ENCODE measurements at regions not wholly inside any gene's neighbourhood (a gene's known extent, or its start where the extent isn't known, plus 50 kb on each side); places are given as distances from the start of the nearest gene placed in this dataset.
"Not testable (repeated sequence)": the region's sequence is repeated elsewhere in the genome, so short reads cannot be mapped to it uniquely, and the experiment has no call there.

DNA sequence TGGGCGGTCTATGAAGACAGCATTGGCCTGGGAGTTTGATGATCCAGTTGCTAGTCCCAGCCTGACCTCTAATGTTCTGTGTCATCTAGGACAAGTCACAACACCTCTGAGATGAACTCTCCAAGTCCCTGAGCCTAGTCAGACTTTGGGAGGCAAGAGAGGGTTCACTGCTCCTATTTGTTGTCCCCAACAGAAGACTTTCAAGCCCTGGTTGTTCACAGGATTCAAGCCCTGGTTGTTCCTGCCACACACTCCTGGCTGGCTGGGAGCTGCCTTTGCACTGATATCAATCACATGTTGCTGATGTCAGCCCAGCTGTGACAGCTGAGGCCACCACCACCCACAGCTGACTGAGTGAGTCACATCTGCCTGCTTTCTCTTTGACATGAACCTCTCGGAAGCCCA, 253.2 kb upstream of the RASGEF1B start:
- no peak for DNase-seq (ENCODE audit: low read depth, low spot score)
- H3K9me3 ChIP-seq (ENCODE audit: control insufficient read depth, insufficient read depth, low read length), result no peaks in the 10 kb centered on the region
- POLR2A ChIA-PET, result no interaction called here

GRCh38 chr4:81723927-81724587, 252.3 kb upstream of the RASGEF1B start:
- no peaks in the 10 kb centered on the region for H3K27me3 ChIP-seq (ENCODE audit: control insufficient read depth, insufficient read depth, low read length)
- ChIA-PET CTCF (no interaction called here), POLR2A (no interaction called here)
- no peak for DNase-seq (ENCODE audit: low read depth, low spot score)
- H3K4me3 ChIP-seq (ENCODE audit: low read depth, low read length), result no peak overlapping the region
- no peaks in the 10 kb centered on the region for H3K9me3 ChIP-seq (ENCODE audit: control insufficient read depth, insufficient read depth, low read length)
- H3K27ac ChIP-seq (ENCODE audit: low read depth, low read length), result no peak overlapping the region
- no peak for TF ChIP-seq CTCF (IDR thresholded peaks at IDR 0.05; ENCODE audit: low read depth, low read length)

More for the DNA sequence above, 253.2 kb upstream of the RASGEF1B start:
- Histone ChIP-seq H3K4me3 (ENCODE audit: low read depth, low read length) (no peak overlapping the region), H3K27me3 (ENCODE audit: control insufficient read depth, insufficient read depth, low read length) (no peaks in the 10 kb centered on the region), H3K27ac (ENCODE audit: low read depth, low read length) (no peak overlapping the region)
- CTCF ChIA-PET, result no interaction called here
- TF ChIP-seq CTCF (IDR thresholded peaks at IDR 0.05; ENCODE audit: low read depth, low read length), result no peak

DNA sequence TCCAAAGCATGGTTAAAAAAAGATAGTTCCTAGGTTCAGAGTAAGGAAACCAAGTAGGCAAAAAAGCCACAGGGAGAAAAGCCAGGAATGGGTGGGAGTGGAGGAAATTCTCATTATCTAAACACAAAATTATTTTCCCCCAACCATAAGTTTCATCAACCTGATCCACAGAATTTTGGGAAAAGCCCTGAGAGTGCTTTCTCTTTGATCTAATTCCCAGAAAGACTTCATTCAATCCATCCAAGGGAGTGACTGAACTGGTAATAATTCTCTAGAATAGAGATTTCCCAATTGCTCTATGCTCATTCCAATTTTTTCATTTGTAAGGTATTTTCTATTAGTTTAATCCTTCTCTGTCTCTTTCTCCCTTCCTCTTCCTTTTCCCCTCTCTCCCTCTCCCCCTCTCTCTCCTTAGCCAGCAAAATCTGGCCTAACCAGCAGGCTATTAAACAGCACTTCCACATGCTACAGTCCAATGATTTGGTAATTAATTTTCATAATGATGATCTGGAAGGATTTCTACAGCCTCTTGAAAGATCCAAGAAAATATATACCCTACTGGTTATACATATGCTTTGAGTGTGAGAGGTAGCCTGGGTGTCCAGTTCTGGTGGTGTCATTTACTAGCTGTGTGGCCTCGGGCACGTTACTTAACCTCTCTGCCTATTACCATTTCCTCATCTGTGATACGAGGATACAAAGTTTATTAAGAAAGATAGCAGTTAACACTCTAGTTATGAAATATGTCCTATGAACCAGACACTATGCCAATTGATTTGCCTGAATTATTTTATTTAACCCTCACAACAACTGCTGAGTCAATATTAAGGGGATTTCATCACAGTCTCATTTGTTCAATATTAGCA, 251.5 kb upstream of the RASGEF1B start:
- CTCF ChIA-PET, result no interaction called here
- POLR2A ChIA-PET, result no interaction called here
- Histone ChIP-seq H3K27me3 (ENCODE audit: control insufficient read depth, insufficient read depth, low read length) (no peaks in the 10 kb centered on the region), H3K9me3 (ENCODE audit: control insufficient read depth, insufficient read depth, low read length) (no peaks in the 10 kb centered on the region), H3K4me3 (ENCODE audit: low read depth, low read length) (no peak overlapping the region), H3K27ac (ENCODE audit: low read depth, low read length) (no peak overlapping the region)
- no peak for TF ChIP-seq CTCF (IDR thresholded peaks at IDR 0.05; ENCODE audit: low read depth, low read length)
- DNase-seq (ENCODE audit: low read depth, low spot score), result no peak

GRCh38 chr4:81722290-81722851, 250.7 kb upstream of the RASGEF1B start:
- CTCF ChIA-PET, result no interaction called here
- Histone ChIP-seq H3K27ac (ENCODE audit: low read depth, low read length) (no peak overlapping the region), H3K4me3 (ENCODE audit: low read depth, low read length) (no peak overlapping the region), H3K9me3 (ENCODE audit: control insufficient read depth, insufficient read depth, low read length) (no peaks in the 10 kb centered on the region), H3K27me3 (ENCODE audit: control insufficient read depth, insufficient read depth, low read length) (no peaks in the 10 kb centered on the region)
- POLR2A ChIA-PET, result no interaction called here
- no peak for DNase-seq (ENCODE audit: low read depth, low spot score)
- TF ChIP-seq CTCF (IDR thresholded peaks at IDR 0.05; ENCODE audit: low read depth, low read length), result no peak

GRCh38 chr4:81715757-81716156, 244.1 kb upstream of the RASGEF1B start:
- no peak for TF ChIP-seq CTCF (IDR thresholded peaks at IDR 0.05; ENCODE audit: low read depth, low read length)
- Histone ChIP-seq H3K27ac (ENCODE audit: low read depth, low read length) (no peak overlapping the region), H3K4me3 (ENCODE audit: low read depth, low read length) (no peak overlapping the region), H3K9me3 (ENCODE audit: control insufficient read depth, insufficient read depth, low read length) (no peaks in the 10 kb centered on the region), H3K27me3 (ENCODE audit: control insufficient read depth, insufficient read depth, low read length) (no peaks in the 10 kb centered on the region)
- ChIA-PET CTCF (no interaction called here), POLR2A (no interaction called here)
- DNase-seq (ENCODE audit: low read depth, low spot score), result no peak

GRCh38 chr4:81715357-81715756, 243.7 kb upstream of the RASGEF1B start:
- POLR2A ChIA-PET; H3K9me3 ChIP-seq (ENCODE audit: control insufficient read depth, insufficient read depth, low read length); H3K27ac ChIP-seq (ENCODE audit: low read depth, low read length); H3K4me3 ChIP-seq (ENCODE audit: low read depth, low read length); H3K27me3 ChIP-seq (ENCODE audit: control insufficient read depth, insufficient read depth, low read length); DNase-seq (ENCODE audit: low read depth, low spot score); CTCF ChIA-PET: not testable (repeated sequence)
